HepG2 (cell line): ENCODE measurements at regions not wholly inside any gene's neighbourhood (a gene's known extent, or its start where the extent isn't known, plus 50 kb on each side); places are given as distances from the start of the nearest gene placed in this dataset.

Experiments
- GPN1 ChIP-seq: sonication (generic); formaldehyde crosslinking; IDR thresholded peaks from 2 replicates; pipeline ENCODE4 v1.5.1; 2020; ENCODE audit warnings: missing genetic modification reagents, borderline replicate concordance
- HDAC2 ChIP-seq: sonication (generic); formaldehyde crosslinking; IDR thresholded peaks from 2 replicates; pipeline ENCODE4 v1.4.0; 2020; ENCODE audit warnings: missing genetic modification reagents
- JUND ChIP-seq: sonication (generic); formaldehyde crosslinking; IDR thresholded peaks from 2 replicates; pipeline ENCODE4 v1.8.0; 2022; ENCODE audit warnings: mild to moderate bottlenecking, missing genetic modification reagents
- NR3C1 ChIP-seq: sonication (generic); formaldehyde crosslinking; IDR thresholded peaks from 2 replicates; pipeline ENCODE4 v1.4.0; 2020; ENCODE audit warnings: missing genetic modification reagents
- POLR2A ChIP-seq, 2 experiments: IDR thresholded peaks; 2 replicates each; pipeline ENCODE4 v1.6.1; 2011; ENCODE audit warnings: low read depth in 2 of 2, low read length in 2 of 2, mild to moderate bottlenecking in 1 of 2, moderate library complexity in 1 of 2; ENCODE audit not compliant: insufficient read depth in 1 of 2
- ZBTB8A ChIP-seq: sonication (generic); formaldehyde crosslinking; IDR thresholded peaks from 2 replicates; pipeline ENCODE4 v1.4.0; 2020; ENCODE audit warnings: mild to moderate bottlenecking, low read depth, missing genetic modification reagents, borderline replicate concordance
- TF ChIP-seq, protein P1 (sequence below): sonication (generic); formaldehyde crosslinking; IDR thresholded peaks from 2 replicates; pipeline ENCODE4 v1.5.0; 2020; ENCODE audit warnings: missing genetic modification reagents, mild to moderate bottlenecking, borderline replicate concordance

DNA sequence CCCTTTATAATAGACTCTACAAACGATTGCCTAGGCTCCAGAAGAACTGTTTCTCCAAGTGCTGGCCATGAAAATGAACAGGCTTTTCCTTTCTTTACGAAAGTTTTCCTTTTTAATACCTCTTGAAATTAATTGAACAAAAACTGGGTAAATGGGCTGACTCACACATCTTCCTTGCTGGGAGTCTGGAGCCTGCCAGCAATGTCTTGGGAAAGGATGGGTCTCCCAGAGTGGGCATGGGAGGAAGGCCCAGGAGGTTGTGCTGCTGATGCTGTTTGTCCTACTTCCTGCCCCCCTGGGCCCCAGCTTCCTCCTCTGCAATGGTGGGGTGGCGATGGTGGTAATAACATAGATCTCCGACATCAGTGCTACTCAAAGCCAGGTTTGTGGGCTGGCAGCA lies 174.1 kb downstream of the RPS24 start:
- no peak for TF ChIP-seq GPN1
- TF ChIP-seq POLR2A (IDR thresholded peaks at IDR 0.05; ENCODE audit: insufficient read depth in 1 of 2, low read depth in 2 of 2, low read length in 2 of 2), result no peak
- TF ChIP-seq, protein P1, sequence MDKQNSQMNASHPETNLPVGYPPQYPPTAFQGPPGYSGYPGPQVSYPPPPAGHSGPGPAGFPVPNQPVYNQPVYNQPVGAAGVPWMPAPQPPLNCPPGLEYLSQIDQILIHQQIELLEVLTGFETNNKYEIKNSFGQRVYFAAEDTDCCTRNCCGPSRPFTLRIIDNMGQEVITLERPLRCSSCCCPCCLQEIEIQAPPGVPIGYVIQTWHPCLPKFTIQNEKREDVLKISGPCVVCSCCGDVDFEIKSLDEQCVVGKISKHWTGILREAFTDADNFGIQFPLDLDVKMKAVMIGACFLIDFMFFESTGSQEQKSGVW (CRISPR knock-in tag), result no peak
- TF ChIP-seq ZBTB8A (CRISPR knock-in tag), result no peak
- TF ChIP-seq NR3C1 (CRISPR knock-in tag), result no peak
- no peak for TF ChIP-seq JUND
- no peak for TF ChIP-seq HDAC2 (CRISPR knock-in tag)
